GM19438 (cell line): ENCODE measurements at regions not wholly inside any gene's neighbourhood (a gene's known extent, or its start where the extent isn't known, plus 50 kb on each side); places are given as distances from the start of the nearest gene placed in this dataset.

Experiments
- ATAC-seq: cut with Tn5 transposase; IDR thresholded peaks from one replicate; pipeline ENCODE4 v1.9.1; 2021; ENCODE audit warnings: low read depth; ENCODE audit not compliant: unreplicated experiment

- ATAC-seq, result no peak
Observed at GRCh38 chr1:219438386-219438785, 174.5 kb downstream of the ZC3H11B start.

GRCh38 chr1:219434923-219435297, 178.0 kb downstream of the ZC3H11B start:
- ATAC-seq, result no peak

GRCh38 chr1:219434285-219434922, 178.5 kb downstream of the ZC3H11B start:
- ATAC-seq, result no peak

GRCh38 chr1:219433496-219434131, 179.3 kb downstream of the ZC3H11B start:
- ATAC-seq, result no peak

- ATAC-seq, result no peak
Observed at GRCh38 chr1:219433001-219433400, 179.9 kb downstream of the ZC3H11B start.

GRCh38 chr1:219432191-219432606, 180.7 kb downstream of the ZC3H11B start:
- ATAC-seq, result no peak

GRCh38 chr1:219430419-219430818, 182.5 kb downstream of the ZC3H11B start:
- ATAC-seq, result no peak

GRCh38 chr1:219428651-219429050, 184.3 kb downstream of the ZC3H11B start:
- no peak for ATAC-seq

- no peak for ATAC-seq
Observed at GRCh38 chr1:219427989-219428388, 184.9 kb downstream of the ZC3H11B start.

GRCh38 chr1:219427403-219427802, 185.5 kb downstream of the ZC3H11B start:
- ATAC-seq, result no peak

- ATAC-seq, result no peak
Observed at GRCh38 chr1:219422811-219423598, 189.9 kb downstream of the ZC3H11B start.

GRCh38 chr1:219420913-219421312, 192.0 kb downstream of the ZC3H11B start:
- no peak for ATAC-seq

- no peak for ATAC-seq
Observed at GRCh38 chr1:219419860-219420259, 193.0 kb downstream of the ZC3H11B start.

- no peak for ATAC-seq
Observed at GRCh38 chr1:219419065-219419464, 193.8 kb downstream of the ZC3H11B start.

GRCh38 chr1:219417610-219418009, 195.3 kb downstream of the ZC3H11B start:
- no peak for ATAC-seq

GRCh38 chr1:219416598-219417238, 196.2 kb downstream of the ZC3H11B start:
- peak; percentile 91 for ATAC-seq

- no peak for ATAC-seq
Observed at GRCh38 chr1:219415915-219416314, 197.0 kb downstream of the ZC3H11B start.

- ATAC-seq, result no peak
Observed at GRCh38 chr1:219415433-219415832, 197.5 kb downstream of the ZC3H11B start.

- ATAC-seq, result no peak
Observed at GRCh38 chr1:219414250-219414649, 198.7 kb downstream of the ZC3H11B start.

- no peak for ATAC-seq
Observed at GRCh38 chr1:219413536-219413935, 199.4 kb downstream of the ZC3H11B start.

GRCh38 chr1:219412772-219413171, 200.1 kb downstream of the ZC3H11B start:
- no peak for ATAC-seq
